Naive thymus-derived CD4-positive, alpha-beta T cell (primary cell): ENCODE measurements at regions not wholly inside any gene's neighbourhood (a gene's known extent, or its start where the extent isn't known, plus 50 kb on each side); places are given as distances from the start of the nearest gene placed in this dataset.

Experiments
- ATAC-seq: fragments of 150-1000 bp; cut with Tn5 transposase; 2 replicates; pipeline ENCODE4 v1.10.0; 2021; ENCODE audit warnings: mild to moderate bottlenecking, moderate library complexity
- CTCF ChIA-PET: fragments of 350-600 bp; sonication (Branson Sonifier 250); formaldehyde crosslinking; loops from one replicate; lab custom pipeline; 2021; ENCODE audit warnings: antibody characterized with exemption; lab: Charles Lee
- POLR2A ChIA-PET: fragments of 350-600 bp; sonication (Branson Sonifier 250); formaldehyde crosslinking; loops from one replicate; lab custom pipeline; 2021; ENCODE audit warnings: antibody characterized with exemption, inconsistent platforms; lab: Charles Lee
- DNase-seq, 9 donors: peaks; one replicate each; pipeline versions ENCODE4 v3.0.0 to v3.0.0-alpha.2; 2020 to 2022; ENCODE audit warnings: mixed read lengths in 1 of 9
- H3K27ac ChIP-seq: one replicate; pipeline ENCODE4 v1.7.0; 2013; ENCODE audit warnings: mild to moderate bottlenecking, low read depth, low read length, moderate library complexity
- H3K27me3 ChIP-seq, 2 donors: one replicate each; pipeline ENCODE4 v1.7.0; 2013; ENCODE audit warnings: low read length in 2 of 2, mild to moderate bottlenecking in 2 of 2, moderate library complexity in 2 of 2; ENCODE audit not compliant: control insufficient read depth in 2 of 2, insufficient read depth in 2 of 2
- H3K36me3 ChIP-seq, 3 experiments: 1 replicate in 2 of 3; 2 replicates in 1 of 3; pipeline ENCODE4 v1.7.0; 2013; ENCODE audit warnings: low read length in 3 of 3, mild to moderate bottlenecking in 3 of 3, moderate library complexity in 1 of 3; ENCODE audit not compliant: insufficient read depth in 3 of 3, control insufficient read depth in 2 of 3
- H3K4me1 ChIP-seq, 2 donors: one replicate each; pipeline ENCODE4 v1.7.0; 2013; ENCODE audit warnings: low read length in 2 of 2, mild to moderate bottlenecking in 2 of 2, moderate library complexity in 1 of 2; ENCODE audit not compliant: control insufficient read depth in 2 of 2, insufficient read depth in 2 of 2
- H3K4me3 ChIP-seq: 2 replicates; pipeline ENCODE4 v1.7.0; 2013; ENCODE audit warnings: mild to moderate bottlenecking, low read length
- H3K9me3 ChIP-seq, 3 experiments: 1 replicate in 2 of 3; 2 replicates in 1 of 3; pipeline ENCODE4 v1.7.0; 2013; ENCODE audit warnings: low read length in 3 of 3; ENCODE audit not compliant: control insufficient read depth in 2 of 3
- H3K27ac Mint-ChIP-seq, 9 donors: one replicate each; pipeline ENCODE4 v1.8.0; 2020 to 2022; ENCODE audit warnings: mixed read lengths in 9 of 9, mild to moderate bottlenecking in 8 of 9, moderate library complexity in 5 of 9, inconsistent platforms in 2 of 9
- H3K27me3 Mint-ChIP-seq, 5 donors: one replicate each; pipeline ENCODE4 v1.8.0; 2021 to 2022; ENCODE audit warnings: mixed read lengths in 5 of 5, mild to moderate bottlenecking in 1 of 5
- H3K36me3 Mint-ChIP-seq, 5 donors: one replicate each; pipeline ENCODE4 v1.8.0; 2020 to 2022; ENCODE audit warnings: mixed read lengths in 5 of 5, mild to moderate bottlenecking in 3 of 5, inconsistent platforms in 1 of 5
- H3K4me1 Mint-ChIP-seq, 7 donors: one replicate each; pipeline ENCODE4 v1.8.0; 2020 to 2022; ENCODE audit warnings: mixed read lengths in 7 of 7, mild to moderate bottlenecking in 3 of 7, inconsistent platforms in 1 of 7
- H3K4me3 Mint-ChIP-seq, 10 donors: one replicate each; pipeline ENCODE4 v1.8.0; 2020 to 2022; ENCODE audit warnings: mild to moderate bottlenecking in 10 of 10, mixed read lengths in 10 of 10, moderate library complexity in 6 of 10, inconsistent platforms in 2 of 10
- H3K9me3 Mint-ChIP-seq, 11 donors: one replicate each; pipeline ENCODE4 v1.8.0; 2020 to 2022; ENCODE audit warnings: mixed read lengths in 11 of 11, mild to moderate bottlenecking in 4 of 11, inconsistent platforms in 1 of 11, moderate library complexity in 1 of 11
- intact Hi-C, 2 donors: fragments of 100-400 bp; cut with micrococcal nuclease; formaldehyde crosslinking; loops; one replicate each; pipeline ENCODE4 v1.15.1; 2023

- Mint-ChIP-seq H3K4me1 (no peaks in the 10 kb centered on the region), H3K9me3 (peaks cover 0 to 11% (median 5%) of the 10 kb centered on the region in 11 donors), H3K27me3 (no peaks in the 10 kb centered on the region), H3K36me3 (no peaks in the 10 kb centered on the region), H3K4me3 (no peak overlapping the region), H3K27ac (no peak overlapping the region)
- Histone ChIP-seq H3K9me3 (no peaks in the 10 kb centered on the region), H3K27me3 (no peaks in the 10 kb centered on the region), H3K4me3 (no peak overlapping the region), H3K27ac (no peak overlapping the region), H3K36me3 (no peaks in the 10 kb centered on the region), H3K4me1 (no peaks in the 10 kb centered on the region)
- DNase-seq (no peak), ATAC-seq (no peak)
- CTCF ChIA-PET, result no interaction called here
- POLR2A ChIA-PET, result no interaction called here
- intact Hi-C loops, result no loop called here
Measured at GRCh38 chr3:75115695-75116094, 501.2 kb upstream of the CNTN3 start.

DNA sequence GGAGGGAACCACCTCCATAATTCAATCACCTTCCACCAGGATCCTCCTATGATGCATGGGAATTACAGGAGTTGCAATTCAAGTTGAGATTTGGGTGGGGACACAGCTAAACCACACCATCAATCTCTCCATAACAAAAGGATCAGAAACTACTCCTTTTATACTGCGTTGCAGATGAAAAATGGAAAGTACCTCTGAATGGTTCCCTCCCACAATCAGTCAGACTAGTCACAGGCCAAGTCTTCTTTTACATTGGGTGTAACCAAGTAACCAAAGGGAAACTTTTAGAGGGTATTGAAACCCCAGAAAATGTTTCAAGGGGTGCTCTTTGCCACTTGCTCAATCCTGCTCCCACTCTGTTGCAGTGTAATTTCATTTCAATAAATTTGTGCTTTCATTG, 504.3 kb upstream of the CNTN3 start:
- no peak overlapping the region for H3K27ac ChIP-seq
- no peaks in the 10 kb centered on the region for H3K4me1 Mint-ChIP-seq
- no peaks in the 10 kb centered on the region for H3K27me3 Mint-ChIP-seq
- CTCF ChIA-PET, result no interaction called here
- DNase-seq (no peak), ATAC-seq (no peak)
- H3K9me3 Mint-ChIP-seq, result peaks cover 0 to 10% (median 5%) of the 10 kb centered on the region in 11 donors
- no peak overlapping the region for H3K27ac Mint-ChIP-seq
- no peaks in the 10 kb centered on the region for H3K36me3 ChIP-seq
- intact Hi-C loops, result no loop called here
- no peaks in the 10 kb centered on the region for H3K9me3 ChIP-seq
- H3K4me3 Mint-ChIP-seq, result no peak overlapping the region
- no peaks in the 10 kb centered on the region for H3K4me1 ChIP-seq
- no peaks in the 10 kb centered on the region for H3K27me3 ChIP-seq
- H3K36me3 Mint-ChIP-seq, result no peaks in the 10 kb centered on the region
- POLR2A ChIA-PET, result no interaction called here
- H3K4me3 ChIP-seq, result no peak overlapping the region

GRCh38 chr3:75126556-75126955, 512.1 kb upstream of the CNTN3 start:
- no peaks in the 10 kb centered on the region for H3K36me3 Mint-ChIP-seq
- no peak overlapping the region for H3K27ac Mint-ChIP-seq
- H3K27me3 Mint-ChIP-seq, result peaks cover 0 to 5% (median 0%) of the 10 kb centered on the region in 5 donors
- intact Hi-C loops, result no loop called here
- no peaks in the 10 kb centered on the region for H3K4me1 Mint-ChIP-seq
- H3K27me3 ChIP-seq, result no peaks in the 10 kb centered on the region
- no peaks in the 10 kb centered on the region for H3K36me3 ChIP-seq
- no peaks in the 10 kb centered on the region for H3K9me3 ChIP-seq
- H3K4me1 ChIP-seq, result no peaks in the 10 kb centered on the region
- ChIA-PET POLR2A (no interaction called here), CTCF (no interaction called here)
- peaks cover 0 to 12% (median 2%) of the 10 kb centered on the region in 11 donors for H3K9me3 Mint-ChIP-seq
- H3K4me3 ChIP-seq, result no peak overlapping the region
- H3K27ac ChIP-seq, result no peak overlapping the region
- ATAC-seq, result no peak
- no peak overlapping the region for H3K4me3 Mint-ChIP-seq
- DNase-seq, result no peak

- DNase-seq (no peak), ATAC-seq (no peak)
- no peaks in the 10 kb centered on the region for H3K4me1 ChIP-seq
- H3K4me3 Mint-ChIP-seq, result no peak overlapping the region
- H3K4me1 Mint-ChIP-seq, result no peaks in the 10 kb centered on the region
- no peaks in the 10 kb centered on the region for H3K36me3 Mint-ChIP-seq
- ChIA-PET CTCF (no interaction called here), POLR2A (no interaction called here)
- intact Hi-C loops, result no loop called here
- H3K27me3 ChIP-seq, result no peaks in the 10 kb centered on the region
- no peak overlapping the region for H3K27ac ChIP-seq
- peaks cover 0 to 5% (median 0%) of the 10 kb centered on the region in 5 donors for H3K27me3 Mint-ChIP-seq
- peaks cover 0 to 15% (median 3%) of the 10 kb centered on the region in 11 donors for H3K9me3 Mint-ChIP-seq
- no peak overlapping the region for H3K4me3 ChIP-seq
- H3K27ac Mint-ChIP-seq, result no peak overlapping the region
- no peaks in the 10 kb centered on the region for H3K36me3 ChIP-seq
- no peaks in the 10 kb centered on the region for H3K9me3 ChIP-seq
Measured at GRCh38 chr3:75129101-75129500, 514.6 kb upstream of the CNTN3 start.

GRCh38 chr3:75136100-75136897, 521.8 kb upstream of the CNTN3 start:
- Mint-ChIP-seq H3K36me3 (peaks cover 0 to 4% (median 0%) of the 10 kb centered on the region in 5 donors), H3K4me1 (peaks cover 0 to 4% (median 0%) of the 10 kb centered on the region in 7 donors), H3K27ac (no peak overlapping the region), H3K27me3 (peaks cover 0 to 5% (median 0%) of the 10 kb centered on the region in 5 donors), H3K9me3 (peaks cover 0 to 17% (median 6%) of the 10 kb centered on the region in 11 donors), H3K4me3 (no peak overlapping the region)
- DNase-seq (no peak), ATAC-seq (no peak)
- intact Hi-C loops, result no loop called here
- H3K4me1 ChIP-seq, result no peaks in the 10 kb centered on the region
- H3K27me3 ChIP-seq, result peaks cover 0 to 3% of the 10 kb centered on the region in 2 donors
- ChIA-PET CTCF (no interaction called here), POLR2A (no interaction called here)
- H3K4me3 ChIP-seq, result no peak overlapping the region
- no peak overlapping the region for H3K27ac ChIP-seq
- H3K36me3 ChIP-seq, result no peaks in the 10 kb centered on the region
- no peaks in the 10 kb centered on the region for H3K9me3 ChIP-seq

- intact Hi-C loops, result no loop called here
- peaks cover 0 to 4% (median 0%) of the 10 kb centered on the region in 7 donors for H3K4me1 Mint-ChIP-seq
- Histone ChIP-seq H3K27ac (no peak overlapping the region), H3K36me3 (no peaks in the 10 kb centered on the region), H3K9me3 (no peaks in the 10 kb centered on the region), H3K4me3 (no peak overlapping the region), H3K27me3 (peaks cover 0 to 3% of the 10 kb centered on the region in 2 donors), H3K4me1 (no peaks in the 10 kb centered on the region)
- peaks cover 0 to 4% (median 0%) of the 10 kb centered on the region in 5 donors for H3K36me3 Mint-ChIP-seq
- peaks cover 0 to 17% (median 6%) of the 10 kb centered on the region in 11 donors for H3K9me3 Mint-ChIP-seq
- H3K4me3 Mint-ChIP-seq, result no peak overlapping the region
- POLR2A ChIA-PET, result no interaction called here
- CTCF ChIA-PET, result no interaction called here
- H3K27me3 Mint-ChIP-seq, result peaks cover 0 to 5% (median 0%) of the 10 kb centered on the region in 5 donors
- DNase-seq (no peak), ATAC-seq (no peak)
- H3K27ac Mint-ChIP-seq, result no peak overlapping the region
Measured at GRCh38 chr3:75138345-75138744, 523.9 kb upstream of the CNTN3 start.
